Breast epithelium (tissue), 3 donors: ENCODE measurements at regions not wholly inside any gene's neighbourhood (a gene's known extent, or its start where the extent isn't known, plus 50 kb on each side); places are given as distances from the start of the nearest gene placed in this dataset.

ENCODE experiments used
- POLR2AphosphoS5 ChIP-seq, 3 donors: sonication (generic); formaldehyde crosslinking; IDR thresholded peaks; one replicate each; pipeline ENCODE4 v1.6.1; 2017; ENCODE audit warnings: antibody characterized with exemption in 3 of 3
- TF ChIP-seq, protein P1 (sequence below), 3 donors: fragments of 450-650 bp; IDR thresholded peaks; one replicate each; pipeline ENCODE4 v1.5.1; 2016 to 2017; ENCODE audit warnings: antibody characterized with exemption in 3 of 3, mild to moderate bottlenecking in 3 of 3, moderate library complexity in 3 of 3

DNA sequence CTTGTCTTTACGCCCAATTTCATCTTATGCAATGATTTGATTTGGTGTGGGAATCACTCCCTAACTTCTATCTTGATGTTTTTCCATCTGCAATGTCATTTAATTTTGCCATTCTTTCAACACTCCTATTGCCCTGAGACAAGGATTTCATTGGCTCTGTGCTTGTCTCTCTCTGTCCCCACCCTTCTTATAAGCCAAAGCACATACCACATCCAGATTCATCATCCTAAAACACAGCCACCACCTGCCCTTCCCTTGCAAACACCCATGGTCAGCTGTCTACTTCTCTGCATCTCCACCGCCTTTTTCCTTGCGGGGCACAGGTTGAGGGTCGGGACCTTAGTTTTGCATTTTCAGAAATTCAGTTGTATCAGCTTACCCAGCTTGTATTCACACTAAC is 225.8 kb upstream of the SOX21 start:
- TF ChIP-seq, protein P1, sequence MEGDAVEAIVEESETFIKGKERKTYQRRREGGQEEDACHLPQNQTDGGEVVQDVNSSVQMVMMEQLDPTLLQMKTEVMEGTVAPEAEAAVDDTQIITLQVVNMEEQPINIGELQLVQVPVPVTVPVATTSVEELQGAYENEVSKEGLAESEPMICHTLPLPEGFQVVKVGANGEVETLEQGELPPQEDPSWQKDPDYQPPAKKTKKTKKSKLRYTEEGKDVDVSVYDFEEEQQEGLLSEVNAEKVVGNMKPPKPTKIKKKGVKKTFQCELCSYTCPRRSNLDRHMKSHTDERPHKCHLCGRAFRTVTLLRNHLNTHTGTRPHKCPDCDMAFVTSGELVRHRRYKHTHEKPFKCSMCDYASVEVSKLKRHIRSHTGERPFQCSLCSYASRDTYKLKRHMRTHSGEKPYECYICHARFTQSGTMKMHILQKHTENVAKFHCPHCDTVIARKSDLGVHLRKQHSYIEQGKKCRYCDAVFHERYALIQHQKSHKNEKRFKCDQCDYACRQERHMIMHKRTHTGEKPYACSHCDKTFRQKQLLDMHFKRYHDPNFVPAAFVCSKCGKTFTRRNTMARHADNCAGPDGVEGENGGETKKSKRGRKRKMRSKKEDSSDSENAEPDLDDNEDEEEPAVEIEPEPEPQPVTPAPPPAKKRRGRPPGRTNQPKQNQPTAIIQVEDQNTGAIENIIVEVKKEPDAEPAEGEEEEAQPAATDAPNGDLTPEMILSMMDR (IDR thresholded peaks at IDR 0.05) = no peak
- no peak for TF ChIP-seq POLR2AphosphoS5 (IDR thresholded peaks at IDR 0.05)
